ENCODE measurements at regions not wholly inside any gene's neighbourhood (a gene's known extent, or its start where the extent isn't known, plus 50 kb on each side); places are given as distances from the start of the nearest gene placed in this dataset.
"Not testable (repeated sequence)": the region's sequence is repeated elsewhere in the genome, so short reads cannot be mapped to it uniquely, and the experiment has no call there.

GRCh38 chr4:25981749-25982148 lies 67.7 kb downstream of the SMIM20 start:
- in situ Hi-C loops (cut with MboI; ENCODE audit: low pct_unique_long_range_greater_than_20kb in 2 of 9, low sequenced_read_pairs in 9 of 9, unreplicated experiment in 9 of 9) = no loop called here
- Histone ChIP-seq H3K4me1 (replicated peaks in 1 of 2) (peaks cover 13 to 16% of the 10 kb centered on the region in 2 donors), H3K4me3 (no peak overlapping the region), H3K27ac (no peak overlapping the region)
- no peak for ATAC-seq (replicated peaks in 6 of 8)
- 79 to 100% (median 88%) methylated on average over 1 to 3 of the region's 3 CpGs; no CpG with 5 or more reads in 3 of the 10 experiments for WGBS, 10 experiments

- H3K27ac ChIP-seq = no peak overlapping the region
- in situ Hi-C loops (cut with MboI; ENCODE audit: low pct_unique_long_range_greater_than_20kb in 2 of 9, low sequenced_read_pairs in 9 of 9, unreplicated experiment in 9 of 9) = no loop called here
- ATAC-seq (replicated peaks in 6 of 8) = no peak
- H3K4me1 ChIP-seq (replicated peaks in 1 of 2) = peaks cover 10 to 12% of the 10 kb centered on the region in 2 donors
- 57 to 90% (median 76%) methylated on average over 3 to 6 of the region's 7 CpGs; no CpG with 5 or more reads in 1 of the 10 experiments for WGBS, 10 experiments
- no peak overlapping the region for H3K4me3 ChIP-seq
Observed at GRCh38 chr4:25982962-25983361, 68.9 kb downstream of the SMIM20 start.

- 63 to 100% (median 80%) methylated on average over 2 to 4 of the region's 6 CpGs; no CpG with 5 or more reads in 5 of the 10 experiments for WGBS, 10 experiments
- Histone ChIP-seq H3K4me1 (replicated peaks in 1 of 2) (peaks cover 2 to 5% of the 10 kb centered on the region in 2 donors), H3K27ac (no peak overlapping the region), H3K4me3 (no peak overlapping the region)
- in situ Hi-C loops (cut with MboI; ENCODE audit: low pct_unique_long_range_greater_than_20kb in 2 of 9, low sequenced_read_pairs in 9 of 9, unreplicated experiment in 9 of 9) = no loop called here
- no peak for ATAC-seq (replicated peaks in 6 of 8)
Observed at GRCh38 chr4:25984266-25984665, 70.2 kb downstream of the SMIM20 start.

- in situ Hi-C loops (cut with MboI; ENCODE audit: low pct_unique_long_range_greater_than_20kb in 2 of 9, low sequenced_read_pairs in 9 of 9, unreplicated experiment in 9 of 9) = no loop called here
- no peak overlapping the region for H3K27ac ChIP-seq
- H3K4me3 ChIP-seq = no peak overlapping the region
- H3K4me1 ChIP-seq (replicated peaks in 1 of 2) = peaks cover 2 to 5% of the 10 kb centered on the region in 2 donors
- WGBS, 10 experiments = 88 to 100% (median 100%) methylated on average over 1 to 5 of the region's 5 CpGs; no CpG with 5 or more reads in 5 of the 10 experiments
- no peak for ATAC-seq (replicated peaks in 6 of 8)
Observed at GRCh38 chr4:25984796-25985195, 70.8 kb downstream of the SMIM20 start.

GRCh38 chr4:25986807-25987206 lies 72.8 kb downstream of the SMIM20 start:
- Histone ChIP-seq H3K4me3 (no peak overlapping the region), H3K4me1 (replicated peaks in 1 of 2) (peaks cover 13% of the 10 kb centered on the region in 2 donors), H3K27ac (no peak overlapping the region)
- no peak for ATAC-seq (replicated peaks in 6 of 8)
- in situ Hi-C loops (cut with MboI; ENCODE audit: low pct_unique_long_range_greater_than_20kb in 2 of 9, low sequenced_read_pairs in 9 of 9, unreplicated experiment in 9 of 9) = no loop called here
- 33 to 100% (median 82%) methylated on average over 1 to 7 of the region's 7 CpGs; no CpG with 5 or more reads in 1 of the 10 experiments for WGBS, 10 experiments

- in situ Hi-C loops (cut with MboI; ENCODE audit: low pct_unique_long_range_greater_than_20kb in 2 of 9, low sequenced_read_pairs in 9 of 9, unreplicated experiment in 9 of 9) = no loop called here
- H3K27ac ChIP-seq = peak overlapping the region in 1 of 2 donors; percentile 44
- ATAC-seq (replicated peaks in 6 of 8) = peak in 5 of 8 experiments; percentile 50 to 76 (median 58)
- 26 to 100% (median 85%) methylated on average over 1 to 3 of the region's 3 CpGs; no CpG with 5 or more reads in 4 of the 10 experiments for WGBS, 10 experiments
- peaks cover 22 to 26% of the 10 kb centered on the region in 2 donors for H3K4me1 ChIP-seq (replicated peaks in 1 of 2)
- no peak overlapping the region for H3K4me3 ChIP-seq
Observed at GRCh38 chr4:25991340-25991739, 77.3 kb downstream of the SMIM20 start.

GRCh38 chr4:25993395-25994185 lies 79.6 kb downstream of the SMIM20 start:
- Histone ChIP-seq H3K4me3 (no peak overlapping the region), H3K4me1 (replicated peaks in 1 of 2) (peaks cover 22 to 24% of the 10 kb centered on the region in 2 donors), H3K27ac (peak overlapping the region in 1 of 2 donors; percentile 56)
- 0 to 89% (median 40%) methylated on average over 1 to 12 of the region's 16 CpGs; no CpG with 5 or more reads in 2 of the 10 experiments for WGBS, 10 experiments
- peak; percentile 67 to 91 (median 86) for ATAC-seq (replicated peaks in 6 of 8)
- in situ Hi-C loops (cut with MboI; ENCODE audit: low pct_unique_long_range_greater_than_20kb in 2 of 9, low sequenced_read_pairs in 9 of 9, unreplicated experiment in 9 of 9) = no loop called here

- ATAC-seq (replicated peaks in 6 of 8) = peak in 1 of 8 experiments; percentile 50
- H3K4me3 ChIP-seq; H3K27ac ChIP-seq; in situ Hi-C loops (cut with MboI; ENCODE audit: low pct_unique_long_range_greater_than_20kb in 2 of 9, low sequenced_read_pairs in 9 of 9, unreplicated experiment in 9 of 9): not testable (repeated sequence)
- peaks cover 22 to 24% of the 10 kb centered on the region in 2 donors for H3K4me1 ChIP-seq (replicated peaks in 1 of 2)
- WGBS, 10 experiments = 36 to 100% (median 75%) methylated on average over 1 to 3 of the region's 4 CpGs; no CpG with 5 or more reads in 2 of the 10 experiments
Observed at GRCh38 chr4:25994577-25994976, 80.6 kb downstream of the SMIM20 start.

GRCh38 chr4:26000274-26000950 lies 86.4 kb downstream of the SMIM20 start:
- Histone ChIP-seq H3K4me1 (replicated peaks in 1 of 2) (no peaks in the 10 kb centered on the region), H3K4me3 (no peak overlapping the region), H3K27ac (no peak overlapping the region)
- in situ Hi-C loops (cut with MboI; ENCODE audit: low pct_unique_long_range_greater_than_20kb in 2 of 9, low sequenced_read_pairs in 9 of 9, unreplicated experiment in 9 of 9) = no loop called here
- WGBS, 10 experiments = 20 to 100% (median 88%) methylated on average over 1 to 2 of the region's 2 CpGs; no CpG with 5 or more reads in 3 of the 10 experiments
- no peak for ATAC-seq (replicated peaks in 6 of 8)

GRCh38 chr4:26001413-26001812 lies 87.4 kb downstream of the SMIM20 start:
- Histone ChIP-seq H3K4me1 (replicated peaks in 1 of 2) (no peaks in the 10 kb centered on the region), H3K27ac (no peak overlapping the region), H3K4me3 (no peak overlapping the region)
- ATAC-seq (replicated peaks in 6 of 8) = no peak
- in situ Hi-C loops (cut with MboI; ENCODE audit: low pct_unique_long_range_greater_than_20kb in 2 of 9, low sequenced_read_pairs in 9 of 9, unreplicated experiment in 9 of 9) = no loop called here
- WGBS, 10 experiments = 40 to 100% (median 73%) methylated on average over 1 to 3 of the region's 3 CpGs; no CpG with 5 or more reads in 1 of the 10 experiments

GRCh38 chr4:26001816-26002215 lies 87.8 kb downstream of the SMIM20 start:
- Histone ChIP-seq H3K27ac (no peak overlapping the region), H3K4me3 (no peak overlapping the region), H3K4me1 (replicated peaks in 1 of 2) (no peaks in the 10 kb centered on the region)
- ATAC-seq (replicated peaks in 6 of 8) = no peak
- WGBS, 10 experiments = 14 to 89% (median 82%) methylated on average over 1 to 2 of the region's 2 CpGs; no CpG with 5 or more reads in 3 of the 10 experiments
- in situ Hi-C loops (cut with MboI; ENCODE audit: low pct_unique_long_range_greater_than_20kb in 2 of 9, low sequenced_read_pairs in 9 of 9, unreplicated experiment in 9 of 9) = no loop called here

GRCh38 chr4:26003056-26003455 lies 89.0 kb downstream of the SMIM20 start:
- WGBS, 10 experiments = 20 to 100% (median 80%) methylated on average over 1 of the region's 2 CpGs; no CpG with 5 or more reads in 5 of the 10 experiments
- H3K4me1 ChIP-seq (replicated peaks in 1 of 2) = no peaks in the 10 kb centered on the region
- no peak overlapping the region for H3K27ac ChIP-seq
- in situ Hi-C loops (cut with MboI; ENCODE audit: low pct_unique_long_range_greater_than_20kb in 2 of 9, low sequenced_read_pairs in 9 of 9, unreplicated experiment in 9 of 9) = no loop called here
- ATAC-seq (replicated peaks in 6 of 8) = no peak
- no peak overlapping the region for H3K4me3 ChIP-seq

- H3K4me1 ChIP-seq (replicated peaks in 1 of 2) = no peaks in the 10 kb centered on the region
- H3K4me3 ChIP-seq = no peak overlapping the region
- WGBS, 10 experiments = 20 to 90% (median 71%) methylated on average over 1 of the region's 1 CpG
- no peak for ATAC-seq (replicated peaks in 6 of 8)
- no peak overlapping the region for H3K27ac ChIP-seq
- in situ Hi-C loops (cut with MboI; ENCODE audit: low pct_unique_long_range_greater_than_20kb in 2 of 9, low sequenced_read_pairs in 9 of 9, unreplicated experiment in 9 of 9) = no loop called here
Observed at GRCh38 chr4:26004290-26004689, 90.3 kb downstream of the SMIM20 start.

All from motor neuron (in vitro differentiated cells).